ENCODE measurements at regions not wholly inside any gene's neighbourhood (a gene's known extent, or its start where the extent isn't known, plus 50 kb on each side); places are given as distances from the start of the nearest gene placed in this dataset.
"Not testable (repeated sequence)": the region's sequence is repeated elsewhere in the genome, so short reads cannot be mapped to it uniquely, and the experiment has no call there.

DNA sequence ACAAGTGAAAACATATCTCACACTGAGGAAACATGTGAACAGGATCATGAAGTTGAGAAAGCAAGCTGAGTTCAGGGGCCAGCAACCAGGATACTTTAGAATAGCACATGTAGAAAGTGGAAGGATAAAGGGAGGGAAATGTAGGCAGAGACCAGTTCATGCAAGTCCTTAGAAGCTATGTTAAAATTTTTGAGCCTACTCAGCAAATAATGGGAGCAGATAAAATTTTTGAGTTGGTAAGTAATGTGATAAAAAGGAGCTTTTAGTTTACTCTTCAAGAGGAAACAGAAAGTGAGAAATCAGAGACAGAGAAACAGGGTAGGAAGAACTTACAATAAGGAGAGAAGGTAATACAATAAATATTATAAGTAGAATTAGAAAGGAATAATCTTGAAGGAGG lies 105.6 kb upstream of the ZBTB20 start:
- no peak for DNase-seq (ENCODE audit: low read depth)

GRCh38 chr3:115254492-115255196 lies 107.6 kb upstream of the ZBTB20 start:
- no peak for DNase-seq (ENCODE audit: low read depth)

DNA sequence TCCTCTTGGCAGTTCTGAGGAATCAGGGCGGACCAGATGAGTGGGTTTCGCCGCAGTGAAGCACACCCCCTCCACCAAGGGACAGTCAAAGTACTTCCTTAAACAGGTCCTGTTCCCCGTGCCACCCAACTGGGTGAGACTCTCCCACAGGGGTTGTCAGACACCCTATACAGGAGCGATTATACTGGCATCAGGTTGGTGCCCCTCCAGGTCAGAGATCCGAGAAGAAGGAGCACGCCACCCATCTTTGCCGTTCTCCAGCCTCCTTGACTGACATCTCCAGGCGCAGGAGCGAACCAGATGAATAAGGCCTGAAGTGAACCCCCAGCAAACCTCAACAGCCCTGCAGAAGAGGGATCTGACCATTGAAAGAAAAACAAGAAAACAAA lies 108.1 kb upstream of the ZBTB20 start:
- DNase-seq (ENCODE audit: low read depth): no peak

GRCh38 chr3:115270849-115271248 lies 123.8 kb upstream of the ZBTB20 start:
- no peak for DNase-seq (ENCODE audit: low read depth)

GRCh38 chr3:115272036-115272824 lies 125.1 kb upstream of the ZBTB20 start:
- peak; percentile 46 for DNase-seq (ENCODE audit: low read depth)

- no peak for DNase-seq (ENCODE audit: low read depth)
Observed at GRCh38 chr3:115275896-115276295, 128.8 kb upstream of the ZBTB20 start.

DNA sequence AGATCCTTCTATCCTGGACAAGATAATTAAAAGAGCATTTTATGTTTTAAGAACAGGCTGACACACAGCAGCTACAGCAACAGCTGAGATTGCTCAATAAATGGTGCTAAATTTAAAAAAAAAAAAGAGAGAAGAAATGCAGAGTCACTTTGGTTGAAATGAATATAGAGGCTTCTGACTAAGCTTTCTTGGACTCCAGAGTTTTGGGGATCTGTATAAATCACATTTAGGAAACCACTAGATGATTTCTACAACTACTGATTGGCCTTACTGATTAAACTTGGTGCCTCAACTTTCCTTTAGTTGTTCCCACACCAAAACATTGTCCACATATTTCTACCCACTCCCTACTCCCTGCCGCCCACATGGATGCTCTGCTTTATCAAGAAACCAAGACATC lies 132.9 kb upstream of the ZBTB20 start:
- DNase-seq (ENCODE audit: low read depth): peak; percentile 50

- no peak for DNase-seq (ENCODE audit: low read depth)
Observed at GRCh38 chr3:115280506-115280905, 133.4 kb upstream of the ZBTB20 start.

- DNase-seq (ENCODE audit: low read depth): peak; percentile 77
Observed at GRCh38 chr3:115281697-115282675, 134.9 kb upstream of the ZBTB20 start.

GRCh38 chr3:115284980-115285379 lies 137.9 kb upstream of the ZBTB20 start:
- no peak for DNase-seq (ENCODE audit: low read depth)

DNA sequence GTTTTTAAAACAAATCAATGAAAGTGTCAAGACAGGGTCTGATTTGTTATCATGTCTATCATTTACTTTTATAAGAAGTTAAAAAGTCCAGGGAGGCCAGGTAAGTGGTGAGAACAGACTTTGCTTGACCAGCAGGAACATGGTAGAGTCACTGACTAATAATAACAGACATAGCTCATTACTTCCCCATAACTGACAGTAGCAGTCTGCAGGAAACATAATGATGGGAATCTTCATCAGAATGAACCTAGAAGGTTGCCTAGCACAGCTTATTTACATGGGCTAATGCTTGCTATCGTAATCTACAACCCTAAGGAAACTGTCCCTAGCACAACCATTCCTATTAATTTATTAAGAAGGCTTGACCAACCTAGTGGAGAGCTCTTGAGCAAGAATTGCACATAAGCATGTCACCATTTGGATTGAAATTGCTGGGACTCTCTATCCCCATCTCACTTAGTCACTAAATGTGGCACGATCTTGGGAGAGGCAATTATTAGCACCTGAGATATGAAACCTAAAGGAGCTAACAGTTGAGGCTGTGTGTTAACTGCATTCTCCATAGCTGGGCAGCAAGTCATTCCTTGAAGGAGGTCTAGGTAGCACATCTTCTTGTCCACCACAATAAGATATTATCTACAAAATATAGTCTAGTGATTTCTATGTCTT lies 139.6 kb upstream of the ZBTB20 start:
- DNase-seq (ENCODE audit: low read depth): peak; percentile 14

DNA sequence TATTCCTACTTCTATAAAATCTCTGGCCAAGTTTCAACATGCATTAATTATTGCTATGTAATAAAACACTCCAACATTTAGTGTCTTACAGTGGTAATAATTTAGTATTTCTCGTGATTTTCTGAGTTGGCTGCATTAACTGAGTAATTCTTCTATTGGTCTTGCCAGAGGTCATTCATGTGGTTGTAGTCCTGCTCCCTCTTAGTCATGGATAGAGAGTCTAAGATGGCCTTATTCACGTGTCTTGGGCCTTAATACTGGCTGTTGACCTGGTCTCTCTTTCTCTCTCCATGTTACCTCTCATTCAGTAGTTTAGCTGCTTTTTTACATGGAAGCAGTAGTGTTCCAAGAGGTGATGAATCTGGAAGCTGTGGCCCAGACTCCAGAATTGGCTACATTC lies 140.1 kb upstream of the ZBTB20 start:
- DNase-seq (ENCODE audit: low read depth): no peak

- no peak for DNase-seq (ENCODE audit: low read depth)
Observed at GRCh38 chr3:115292131-115292530, 145.0 kb upstream of the ZBTB20 start.

DNA sequence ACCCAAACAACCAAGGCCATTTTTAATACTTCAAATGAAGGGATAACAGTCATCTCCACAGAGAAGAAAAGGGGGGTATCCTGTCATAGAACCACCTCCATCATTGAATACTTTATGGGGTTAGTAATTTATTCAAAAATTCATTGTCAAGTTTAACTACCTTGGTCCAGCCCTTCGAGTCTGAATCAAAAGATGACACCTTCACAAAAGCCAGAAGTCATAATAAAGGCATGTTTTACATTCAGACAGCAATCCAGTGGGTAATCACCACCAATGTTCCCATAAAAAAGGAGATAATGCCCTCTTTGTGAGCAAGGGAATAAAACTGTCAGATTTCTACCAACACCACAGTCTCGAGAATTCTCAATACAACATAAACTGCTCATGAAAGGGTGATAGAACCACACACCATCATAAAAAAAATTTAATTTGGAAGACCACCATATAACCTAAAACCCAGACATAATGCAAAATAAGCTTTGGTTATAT lies 145.6 kb upstream of the ZBTB20 start:
- no peak for DNase-seq (ENCODE audit: low read depth)

DNA sequence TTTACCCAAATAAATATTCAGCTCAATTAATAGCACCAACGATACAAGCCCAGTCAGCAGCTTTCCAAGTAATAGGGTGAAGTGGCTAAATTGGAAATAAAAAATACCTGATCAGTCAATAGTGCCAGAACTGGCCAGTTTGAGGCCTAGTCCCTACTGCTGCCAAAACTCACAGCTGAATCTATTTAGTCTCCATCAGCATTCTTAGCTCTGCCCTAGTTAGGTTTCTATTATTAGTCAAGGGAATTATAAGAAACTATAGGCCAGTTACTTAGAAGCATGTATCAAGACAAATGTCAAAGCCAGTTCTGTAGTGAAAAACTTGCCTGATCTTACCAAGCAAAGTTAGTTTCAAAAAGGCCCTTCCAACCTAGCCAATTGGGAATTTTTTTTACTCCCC lies 146.2 kb upstream of the ZBTB20 start:
- DNase-seq (ENCODE audit: low read depth): peak; percentile 50

DNA sequence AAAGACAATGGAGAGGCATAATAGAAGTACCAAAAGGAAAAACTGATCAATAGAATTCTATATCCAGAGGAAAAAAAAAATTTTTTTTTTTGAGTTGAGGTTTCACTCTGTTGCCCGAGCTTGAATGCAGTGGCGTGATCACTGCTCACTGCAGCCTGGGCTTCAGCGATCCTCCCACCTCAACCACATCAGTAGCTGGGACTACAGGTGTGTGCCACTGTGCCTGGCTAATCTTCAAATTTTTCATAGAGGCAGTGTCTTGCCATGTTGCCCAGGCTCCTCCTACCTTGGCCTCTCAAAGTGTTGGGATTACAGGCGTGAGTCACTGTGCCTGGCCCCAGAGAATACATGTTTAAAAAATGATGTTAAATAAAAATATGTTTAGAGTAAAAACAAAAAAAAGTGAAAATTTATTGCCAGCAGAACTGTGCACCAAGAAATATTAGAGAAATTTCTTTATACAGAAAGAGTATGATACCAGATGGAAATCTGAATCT lies 154.3 kb upstream of the ZBTB20 start:
- DNase-seq (ENCODE audit: low read depth): no peak

DNA sequence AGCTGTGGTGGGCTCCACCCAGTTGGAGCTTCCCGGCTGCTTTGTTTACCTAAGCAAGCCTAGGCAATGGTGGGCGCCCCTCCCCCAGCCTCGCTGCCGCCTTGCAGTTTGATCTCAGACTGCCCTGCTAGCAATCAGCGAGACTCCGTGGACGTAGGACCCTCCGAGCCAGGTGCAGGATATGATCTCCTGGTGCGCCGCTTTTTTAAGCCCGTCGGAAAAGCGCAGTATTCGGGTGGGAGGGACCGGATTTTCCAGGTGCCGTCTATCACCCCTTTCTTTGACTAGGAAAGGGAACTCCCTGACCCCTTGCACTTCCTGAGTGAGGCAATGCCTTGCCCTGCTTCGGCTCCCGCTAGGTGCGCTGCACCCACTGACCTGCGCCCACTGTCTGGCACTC lies 170.9 kb upstream of the ZBTB20 start:
- not testable (repeated sequence) for DNase-seq (ENCODE audit: low read depth)

- DNase-seq (ENCODE audit: low read depth): peak; percentile 61
Observed at GRCh38 chr3:115321400-115321805, 174.3 kb upstream of the ZBTB20 start.

GRCh38 chr3:115322901-115323300 lies 175.8 kb upstream of the ZBTB20 start:
- DNase-seq (ENCODE audit: low read depth): no peak

- DNase-seq (ENCODE audit: low read depth): no peak
Observed at GRCh38 chr3:115323380-115323779, 176.3 kb upstream of the ZBTB20 start.

DNA sequence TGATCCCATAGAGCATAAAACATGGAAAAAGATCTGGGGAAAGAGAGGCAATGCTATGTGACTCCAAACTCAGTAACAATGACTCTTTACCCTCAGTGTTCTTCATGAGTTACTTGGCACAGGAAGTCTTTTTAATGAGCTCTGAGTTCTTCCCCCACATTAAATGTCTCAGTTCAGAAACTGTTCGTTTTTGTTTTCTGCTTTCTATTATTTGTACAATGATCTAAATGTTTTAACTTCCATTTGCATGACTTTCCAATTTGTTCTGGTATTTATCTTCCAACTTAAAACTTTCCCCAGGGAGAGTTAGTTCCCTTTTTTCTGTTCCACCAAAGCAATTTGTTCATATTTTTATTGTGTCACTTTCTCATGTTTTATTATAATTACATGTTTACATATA lies 177.0 kb upstream of the ZBTB20 start:
- DNase-seq (ENCODE audit: low read depth): no peak
